ENCODE measurements at regions not wholly inside any gene's neighbourhood (a gene's known extent, or its start where the extent isn't known, plus 50 kb on each side); places are given as distances from the start of the nearest gene placed in this dataset.

- no peaks in the 10 kb centered on the region for H3K27me3 ChIP-seq (ENCODE audit: control insufficient read depth in 1 of 2, insufficient read depth in 2 of 2, low read length in 1 of 2)
- ATAC-seq (ENCODE audit: low FRiP score), result no peak
- no peaks in the 10 kb centered on the region for H3K9me3 ChIP-seq (ENCODE audit: control insufficient read depth, low read length)
- no peaks in the 10 kb centered on the region for H3K36me3 ChIP-seq (ENCODE audit: control insufficient read depth in 1 of 2, insufficient read depth in 2 of 2, low read length in 1 of 2)
- intact Hi-C loops (cut with DNase I), result no loop called here
- DNase-seq, result no peak
- no peaks in the 10 kb centered on the region for H3K4me1 ChIP-seq (ENCODE audit: control insufficient read depth in 1 of 2, insufficient read depth in 2 of 2, low read length in 2 of 2)
- H3K4me3 ChIP-seq (ENCODE audit: low read length in 2 of 2), result no peak overlapping the region
- 23 to 38% methylated on average over 1 of the region's 1 CpG for WGBS, 2 donors
- H3K27ac ChIP-seq (ENCODE audit: low read depth in 1 of 2, low read length in 2 of 2), result no peak overlapping the region
These were observed 63.0 kb upstream of the IMPG1 start for GRCh38 chr6:76135481-76135880.

GRCh38 chr6:76134651-76135050 lies 62.2 kb upstream of the IMPG1 start:
- WGBS, 2 donors, result 41 to 44% methylated on average over 2 of the region's 2 CpGs
- no peak overlapping the region for H3K27ac ChIP-seq (ENCODE audit: low read depth in 1 of 2, low read length in 2 of 2)
- no peaks in the 10 kb centered on the region for H3K27me3 ChIP-seq (ENCODE audit: control insufficient read depth in 1 of 2, insufficient read depth in 2 of 2, low read length in 1 of 2)
- no peaks in the 10 kb centered on the region for H3K36me3 ChIP-seq (ENCODE audit: control insufficient read depth in 1 of 2, insufficient read depth in 2 of 2, low read length in 1 of 2)
- no peak for ATAC-seq (ENCODE audit: low FRiP score)
- H3K4me3 ChIP-seq (ENCODE audit: low read length in 2 of 2), result no peak overlapping the region
- intact Hi-C loops (cut with DNase I), result no loop called here
- no peak for DNase-seq
- no peaks in the 10 kb centered on the region for H3K9me3 ChIP-seq (ENCODE audit: control insufficient read depth, low read length)
- no peaks in the 10 kb centered on the region for H3K4me1 ChIP-seq (ENCODE audit: control insufficient read depth in 1 of 2, insufficient read depth in 2 of 2, low read length in 2 of 2)

- H3K4me3 ChIP-seq (ENCODE audit: low read length in 2 of 2), result no peak overlapping the region
- intact Hi-C loops (cut with DNase I), result no loop called here
- no peak overlapping the region for H3K27ac ChIP-seq (ENCODE audit: low read depth in 1 of 2, low read length in 2 of 2)
- no peak for DNase-seq
- no peaks in the 10 kb centered on the region for H3K27me3 ChIP-seq (ENCODE audit: control insufficient read depth in 1 of 2, insufficient read depth in 2 of 2, low read length in 1 of 2)
- H3K36me3 ChIP-seq (ENCODE audit: control insufficient read depth in 1 of 2, insufficient read depth in 2 of 2, low read length in 1 of 2), result no peaks in the 10 kb centered on the region
- whole genome bisulfite sequencing, 2 donors, result 33 to 51% methylated on average over 1 of the region's 1 CpG
- ATAC-seq (ENCODE audit: low FRiP score), result no peak
- H3K9me3 ChIP-seq (ENCODE audit: control insufficient read depth, low read length), result no peaks in the 10 kb centered on the region
- no peaks in the 10 kb centered on the region for H3K4me1 ChIP-seq (ENCODE audit: control insufficient read depth in 1 of 2, insufficient read depth in 2 of 2, low read length in 2 of 2)
These were observed 51.6 kb upstream of the IMPG1 start for GRCh38 chr6:76124018-76124417.
